ENCODE measurements at regions not wholly inside any gene's neighbourhood (a gene's known extent, or its start where the extent isn't known, plus 50 kb on each side); places are given as distances from the start of the nearest gene placed in this dataset.
"Not testable (repeated sequence)": the region's sequence is repeated elsewhere in the genome, so short reads cannot be mapped to it uniquely, and the experiment has no call there.

DNA sequence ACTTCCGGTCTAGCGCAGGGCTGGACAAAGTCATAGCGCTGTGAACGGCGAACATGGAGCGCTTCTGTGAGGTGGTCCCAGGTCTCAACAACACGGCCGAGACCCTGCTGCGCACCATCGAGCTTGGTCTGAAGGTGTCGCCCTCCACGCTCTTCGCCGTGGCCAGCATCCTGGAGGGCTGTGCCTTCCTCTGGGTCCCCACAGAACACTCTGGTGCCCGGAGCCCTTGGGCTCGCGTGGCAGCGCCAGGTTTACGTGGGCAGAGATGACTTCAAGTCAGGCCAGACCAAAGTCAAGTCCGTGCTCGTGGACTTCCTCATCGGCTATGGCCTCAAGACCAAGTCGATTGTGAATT lies 128.6 kb downstream of the ANAPC4 start:
- in situ Hi-C loops (cut with MboI; ENCODE audit: low sequenced_read_pairs), result no loop called here
- H3K4me1 ChIP-seq, result peaks cover 3% of the 10 kb centered on the region; the same call in 1 of the 2 replicates
- H3K4me3 ChIP-seq, result no peak overlapping the region
- H3K27me3 ChIP-seq (ENCODE audit: low read depth), result no peaks in the 10 kb centered on the region
- H3K36me3 ChIP-seq (replicated peaks), result no peaks in the 10 kb centered on the region
- H3K9me3 ChIP-seq, result no peaks in the 10 kb centered on the region
- DNase-seq (ENCODE audit: low spot score in 2 of 2), result no peak

DNA sequence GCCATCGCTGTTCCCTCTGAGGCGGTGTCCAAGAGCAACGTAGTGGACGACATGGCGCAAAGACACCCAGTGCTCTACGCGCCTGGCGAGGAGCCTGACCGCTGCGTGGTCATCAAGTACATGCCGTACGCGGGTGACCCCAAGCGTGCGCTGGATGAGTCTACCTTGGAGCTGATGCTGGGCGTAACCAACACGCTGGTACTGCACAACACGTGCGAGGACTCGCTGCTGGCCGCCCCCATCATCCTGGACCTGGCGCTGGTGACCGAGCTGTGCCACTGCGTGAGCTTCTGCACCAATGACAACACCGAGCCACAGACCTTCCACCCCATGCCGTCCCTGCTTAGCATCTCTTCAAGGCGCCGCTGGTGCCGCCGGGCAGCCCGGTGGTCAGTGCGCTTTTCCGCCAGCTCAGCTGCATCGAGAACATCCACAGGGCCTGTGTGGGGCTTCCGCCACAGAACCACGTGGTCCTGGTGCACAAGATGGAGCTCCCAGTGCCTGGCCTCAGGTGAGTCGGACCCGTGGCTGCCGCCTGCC lies 129.0 kb downstream of the ANAPC4 start:
- Histone ChIP-seq H3K4me1 (peaks cover 3% of the 10 kb centered on the region; the same call in 1 of the 2 replicates), H3K27me3 (ENCODE audit: low read depth) (no peaks in the 10 kb centered on the region), H3K36me3 (replicated peaks) (no peaks in the 10 kb centered on the region), H3K9me3 (no peaks in the 10 kb centered on the region), H3K4me3 (no peak overlapping the region)
- in situ Hi-C loops (cut with MboI; ENCODE audit: low sequenced_read_pairs), result no loop called here
- no peak for DNase-seq (ENCODE audit: low spot score in 2 of 2)

DNA sequence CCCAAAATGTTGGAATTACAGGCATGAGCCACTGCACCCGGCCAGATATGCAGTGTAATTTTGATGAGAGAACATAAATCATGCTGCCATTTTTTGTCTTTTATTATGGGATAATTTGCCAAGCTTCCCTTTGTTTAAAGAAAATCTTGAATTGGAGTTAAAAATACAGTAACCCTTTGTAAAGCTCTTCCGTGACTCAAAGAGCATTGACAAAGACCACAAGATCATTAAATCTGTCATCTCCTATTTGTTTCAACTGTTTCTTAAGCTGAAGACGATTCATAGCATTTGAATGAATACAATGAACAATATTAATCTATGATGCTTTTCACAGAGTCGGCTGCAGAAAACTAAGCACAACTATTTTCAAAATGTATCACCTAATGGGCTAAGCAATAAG lies 132.6 kb downstream of the ANAPC4 start:
- Histone ChIP-seq H3K27me3 (ENCODE audit: low read depth) (0 out of 2 replicates have a peak, but pooled peaks cover 2% of the 10 kb centered on the region), H3K4me1 (peaks cover 3% of the 10 kb centered on the region; the same call in 1 of the 2 replicates), H3K36me3 (replicated peaks) (no peaks in the 10 kb centered on the region), H3K9me3 (no peaks in the 10 kb centered on the region), H3K4me3 (no peak overlapping the region)
- in situ Hi-C loops (cut with MboI; ENCODE audit: low sequenced_read_pairs), result no loop called here
- peak; percentile 48 to 78 for DNase-seq (ENCODE audit: low spot score in 2 of 2)

DNA sequence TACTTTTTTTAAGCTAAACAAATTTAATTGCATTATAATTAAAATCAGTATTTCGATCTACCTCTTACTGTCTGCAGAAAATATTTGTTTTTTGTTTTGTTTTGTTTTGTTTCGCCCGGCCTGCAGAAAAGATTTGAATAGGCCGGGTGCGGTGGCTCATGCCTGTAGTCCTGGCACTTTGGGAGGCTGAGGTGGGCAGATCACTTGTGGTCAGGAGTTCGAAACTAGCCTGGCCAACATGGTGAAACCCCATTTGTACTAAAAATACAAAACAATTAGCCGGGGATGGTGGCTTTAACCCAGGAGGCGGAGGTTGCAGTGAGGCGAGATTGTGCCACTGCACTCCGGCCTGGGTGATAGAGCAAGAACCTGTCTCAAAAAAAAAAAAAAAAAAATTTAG lies 134.8 kb downstream of the ANAPC4 start:
- H3K36me3 ChIP-seq (replicated peaks); in situ Hi-C loops (cut with MboI; ENCODE audit: low sequenced_read_pairs); H3K27me3 ChIP-seq (ENCODE audit: low read depth); H3K4me3 ChIP-seq; DNase-seq (ENCODE audit: low spot score in 2 of 2); H3K4me1 ChIP-seq; H3K9me3 ChIP-seq: not testable (repeated sequence)

GRCh38 chr4:25513814-25514213 lies 136.8 kb downstream of the ANAPC4 start:
- Histone ChIP-seq H3K9me3 (no peaks in the 10 kb centered on the region), H3K4me3 (no peak overlapping the region), H3K27me3 (ENCODE audit: low read depth) (peaks cover 9% of the 10 kb centered on the region), H3K4me1 (peaks cover 3% of the 10 kb centered on the region; the same call in 1 of the 2 replicates), H3K36me3 (replicated peaks) (no peaks in the 10 kb centered on the region)
- in situ Hi-C loops (cut with MboI; ENCODE audit: low sequenced_read_pairs), result no loop called here
- no peak for DNase-seq (ENCODE audit: low spot score in 2 of 2)

- no peaks in the 10 kb centered on the region for H3K36me3 ChIP-seq (replicated peaks)
- no peaks in the 10 kb centered on the region for H3K9me3 ChIP-seq
- no peak overlapping the region for H3K4me3 ChIP-seq
- in situ Hi-C loops (cut with MboI; ENCODE audit: low sequenced_read_pairs), result no loop called here
- peaks cover 11% of the 10 kb centered on the region for H3K27me3 ChIP-seq (ENCODE audit: low read depth)
- no peak for DNase-seq (ENCODE audit: low spot score in 2 of 2)
- H3K4me1 ChIP-seq, result no peaks in the 10 kb centered on the region
Observed at GRCh38 chr4:25523405-25523804, 132.2 kb upstream of the SLC34A2 start.

GRCh38 chr4:25524663-25525062 lies 131.0 kb upstream of the SLC34A2 start:
- Histone ChIP-seq H3K27me3 (ENCODE audit: low read depth) (peaks cover 3% of the 10 kb centered on the region), H3K4me3 (no peak overlapping the region), H3K36me3 (replicated peaks) (no peaks in the 10 kb centered on the region), H3K9me3 (no peaks in the 10 kb centered on the region), H3K4me1 (no peaks in the 10 kb centered on the region)
- DNase-seq (ENCODE audit: low spot score in 2 of 2), result no peak
- in situ Hi-C loops (cut with MboI; ENCODE audit: low sequenced_read_pairs), result no loop called here

DNA sequence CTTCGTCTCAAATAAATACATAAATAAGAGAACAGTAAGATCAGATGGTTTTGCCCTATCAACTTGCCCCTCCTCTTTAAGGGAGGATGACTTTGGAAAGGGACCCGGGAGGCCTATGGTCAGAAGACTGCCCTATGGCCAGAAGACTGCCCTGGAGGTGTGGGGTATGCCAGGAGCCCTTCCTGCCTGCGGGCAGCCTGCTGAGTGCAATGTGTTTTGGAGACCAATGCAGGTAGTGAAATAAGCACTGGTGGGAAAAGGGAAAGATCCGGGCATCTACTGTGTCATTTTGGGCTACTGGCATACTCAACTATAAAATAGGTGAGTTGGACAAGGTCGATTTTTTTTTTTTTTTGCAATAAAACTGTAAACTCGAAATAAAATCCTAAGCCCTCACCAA lies 129.8 kb upstream of the SLC34A2 start:
- H3K27me3 ChIP-seq (ENCODE audit: low read depth), result no peaks in the 10 kb centered on the region
- H3K9me3 ChIP-seq, result no peaks in the 10 kb centered on the region
- no peaks in the 10 kb centered on the region for H3K36me3 ChIP-seq (replicated peaks)
- no peaks in the 10 kb centered on the region for H3K4me1 ChIP-seq
- no peak overlapping the region for H3K4me3 ChIP-seq
- in situ Hi-C loops (cut with MboI; ENCODE audit: low sequenced_read_pairs), result no loop called here
- no peak for DNase-seq (ENCODE audit: low spot score in 2 of 2)

DNA sequence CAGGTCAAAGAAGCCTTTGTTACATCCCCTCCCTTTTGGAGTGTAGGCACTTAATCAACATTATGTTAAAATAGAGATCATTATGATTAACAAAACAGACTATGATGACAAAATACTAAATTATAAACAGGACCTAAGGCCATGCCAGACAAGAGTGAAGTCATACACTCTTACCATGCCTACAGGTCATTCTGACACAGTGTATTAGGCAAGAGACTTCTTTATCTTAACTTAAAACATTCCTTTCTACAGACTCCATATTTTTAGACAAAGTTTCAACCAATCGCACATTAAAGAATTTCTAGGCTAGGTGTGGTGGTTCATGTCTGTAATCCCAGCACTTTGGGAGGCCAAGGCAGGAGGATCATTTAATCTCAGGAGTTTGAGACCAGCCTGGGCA lies 128.6 kb upstream of the SLC34A2 start:
- Histone ChIP-seq H3K4me3 (no peak overlapping the region), H3K4me1 (no peaks in the 10 kb centered on the region), H3K27me3 (ENCODE audit: low read depth) (no peaks in the 10 kb centered on the region), H3K36me3 (replicated peaks) (no peaks in the 10 kb centered on the region), H3K9me3 (no peaks in the 10 kb centered on the region)
- in situ Hi-C loops (cut with MboI; ENCODE audit: low sequenced_read_pairs), result no loop called here
- no peak for DNase-seq (ENCODE audit: low spot score in 2 of 2)

- Histone ChIP-seq H3K9me3 (no peaks in the 10 kb centered on the region), H3K4me1 (no peaks in the 10 kb centered on the region), H3K4me3 (no peak overlapping the region), H3K36me3 (replicated peaks) (no peaks in the 10 kb centered on the region), H3K27me3 (ENCODE audit: low read depth) (no peaks in the 10 kb centered on the region)
- DNase-seq (ENCODE audit: low spot score in 2 of 2), result no peak
- in situ Hi-C loops (cut with MboI; ENCODE audit: low sequenced_read_pairs), result no loop called here
Observed at GRCh38 chr4:25528391-25528790, 127.3 kb upstream of the SLC34A2 start.

DNA sequence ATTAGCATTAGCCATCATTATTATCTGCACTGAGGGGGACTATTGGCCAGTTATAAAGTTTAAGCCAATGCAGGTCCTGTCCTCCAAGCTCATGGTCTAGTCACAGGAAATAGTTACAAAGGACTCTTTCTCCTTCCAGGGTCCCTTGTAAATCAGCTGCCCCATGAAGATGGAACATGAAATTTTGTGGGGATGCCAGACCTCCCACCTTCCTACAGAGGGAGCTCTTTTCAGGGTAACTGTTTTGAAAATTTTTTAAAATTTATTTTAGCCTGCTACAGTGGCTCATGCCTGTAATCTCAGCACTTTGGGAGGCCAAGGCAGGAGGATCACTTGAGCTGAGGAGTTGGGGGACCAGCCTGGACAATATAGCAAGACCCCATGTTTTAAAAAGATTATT lies 124.4 kb upstream of the SLC34A2 start:
- H3K27me3 ChIP-seq (ENCODE audit: low read depth), result no peaks in the 10 kb centered on the region
- in situ Hi-C loops (cut with MboI; ENCODE audit: low sequenced_read_pairs), result no loop called here
- H3K4me3 ChIP-seq, result no peak overlapping the region
- H3K4me1 ChIP-seq, result no peaks in the 10 kb centered on the region
- no peaks in the 10 kb centered on the region for H3K36me3 ChIP-seq (replicated peaks)
- DNase-seq (ENCODE audit: low spot score in 2 of 2), result no peak
- no peaks in the 10 kb centered on the region for H3K9me3 ChIP-seq

GRCh38 chr4:25532591-25532990 lies 123.1 kb upstream of the SLC34A2 start:
- no peak for DNase-seq (ENCODE audit: low spot score in 2 of 2)
- Histone ChIP-seq H3K9me3 (no peaks in the 10 kb centered on the region), H3K27me3 (ENCODE audit: low read depth) (no peaks in the 10 kb centered on the region), H3K4me1 (no peaks in the 10 kb centered on the region), H3K36me3 (replicated peaks) (no peaks in the 10 kb centered on the region), H3K4me3 (no peak overlapping the region)
- in situ Hi-C loops (cut with MboI; ENCODE audit: low sequenced_read_pairs), result no loop called here

- Histone ChIP-seq H3K4me3 (no peak overlapping the region), H3K4me1 (no peaks in the 10 kb centered on the region), H3K27me3 (ENCODE audit: low read depth) (no peaks in the 10 kb centered on the region), H3K9me3 (no peaks in the 10 kb centered on the region), H3K36me3 (replicated peaks) (no peaks in the 10 kb centered on the region)
- in situ Hi-C loops (cut with MboI; ENCODE audit: low sequenced_read_pairs), result no loop called here
- no peak for DNase-seq (ENCODE audit: low spot score in 2 of 2)
Observed at GRCh38 chr4:25533256-25533655, 122.4 kb upstream of the SLC34A2 start.

DNA sequence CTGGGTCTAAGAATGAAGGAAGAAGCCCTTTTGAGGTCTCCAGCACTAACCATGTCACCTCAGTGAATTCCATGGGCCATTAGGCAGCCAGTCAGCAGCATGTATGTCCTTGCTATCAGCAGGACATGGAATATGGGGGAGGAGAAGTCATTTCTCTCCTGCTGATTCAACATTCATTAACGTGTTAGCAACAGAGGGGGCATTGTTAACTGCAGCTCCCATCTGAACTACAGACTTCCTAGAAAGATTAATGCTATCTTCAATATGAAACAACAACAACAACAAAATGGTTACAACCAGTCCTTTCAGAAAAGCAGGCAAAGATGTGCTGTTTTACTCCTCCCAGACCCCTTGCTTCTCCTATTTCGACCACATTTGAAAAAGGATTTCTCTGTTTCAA lies 120.4 kb upstream of the SLC34A2 start:
- Histone ChIP-seq H3K36me3 (replicated peaks) (no peaks in the 10 kb centered on the region), H3K4me1 (no peaks in the 10 kb centered on the region), H3K4me3 (no peak overlapping the region), H3K27me3 (ENCODE audit: low read depth) (no peaks in the 10 kb centered on the region), H3K9me3 (no peaks in the 10 kb centered on the region)
- DNase-seq (ENCODE audit: low spot score in 2 of 2), result no peak
- in situ Hi-C loops (cut with MboI; ENCODE audit: low sequenced_read_pairs), result no loop called here

- DNase-seq (ENCODE audit: low spot score in 2 of 2), result no peak
- Histone ChIP-seq H3K4me1 (no peaks in the 10 kb centered on the region), H3K4me3 (no peak overlapping the region), H3K9me3 (no peaks in the 10 kb centered on the region), H3K36me3 (replicated peaks) (no peaks in the 10 kb centered on the region), H3K27me3 (ENCODE audit: low read depth) (no peaks in the 10 kb centered on the region)
- in situ Hi-C loops (cut with MboI; ENCODE audit: low sequenced_read_pairs), result no loop called here
Observed at GRCh38 chr4:25535701-25536473, 119.8 kb upstream of the SLC34A2 start.

Data from HAP-1 (cell line).